ENCODE measurements at regions not wholly inside any gene's neighbourhood (a gene's known extent, or its start where the extent isn't known, plus 50 kb on each side); places are given as distances from the start of the nearest gene placed in this dataset.
"Not testable (repeated sequence)": the region's sequence is repeated elsewhere in the genome, so short reads cannot be mapped to it uniquely, and the experiment has no call there.

DNA sequence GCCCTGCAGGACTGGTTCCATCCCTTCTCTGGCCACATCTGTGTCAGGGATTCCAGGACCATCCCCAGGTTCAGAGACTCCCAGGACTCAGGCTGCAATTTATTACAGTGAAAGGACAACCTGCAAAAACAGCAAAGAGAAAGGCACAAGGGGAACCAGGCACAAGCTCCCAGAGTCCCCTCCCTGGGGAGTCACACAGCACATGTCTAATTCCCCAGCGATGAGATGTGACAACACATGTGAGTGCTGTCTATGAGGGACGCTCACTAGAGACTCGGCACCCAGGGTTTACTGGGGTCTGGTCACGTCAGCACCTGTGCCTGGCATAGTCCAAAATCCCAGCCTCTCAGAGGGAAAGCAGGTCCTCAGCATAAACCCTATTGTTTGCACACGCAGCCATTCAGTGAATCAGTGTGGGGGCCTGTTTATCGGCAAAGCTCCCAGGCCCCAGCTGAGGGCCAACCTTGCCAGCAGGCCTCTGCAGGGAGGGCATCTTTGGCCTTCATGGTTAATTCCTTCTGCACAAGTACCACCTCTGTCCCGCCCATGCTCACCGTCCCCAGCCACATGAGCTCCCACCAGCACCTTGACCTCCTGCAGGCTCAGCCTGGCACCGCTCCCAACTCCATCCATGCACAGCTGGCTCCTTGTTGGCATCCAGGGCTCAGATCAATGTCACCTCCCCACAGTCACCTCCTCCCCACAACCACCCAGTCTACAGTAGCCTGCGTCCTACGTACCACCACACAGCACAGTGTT lies 198.9 kb upstream of the SFSWAP start:
- TF ChIP-seq, protein P1, sequence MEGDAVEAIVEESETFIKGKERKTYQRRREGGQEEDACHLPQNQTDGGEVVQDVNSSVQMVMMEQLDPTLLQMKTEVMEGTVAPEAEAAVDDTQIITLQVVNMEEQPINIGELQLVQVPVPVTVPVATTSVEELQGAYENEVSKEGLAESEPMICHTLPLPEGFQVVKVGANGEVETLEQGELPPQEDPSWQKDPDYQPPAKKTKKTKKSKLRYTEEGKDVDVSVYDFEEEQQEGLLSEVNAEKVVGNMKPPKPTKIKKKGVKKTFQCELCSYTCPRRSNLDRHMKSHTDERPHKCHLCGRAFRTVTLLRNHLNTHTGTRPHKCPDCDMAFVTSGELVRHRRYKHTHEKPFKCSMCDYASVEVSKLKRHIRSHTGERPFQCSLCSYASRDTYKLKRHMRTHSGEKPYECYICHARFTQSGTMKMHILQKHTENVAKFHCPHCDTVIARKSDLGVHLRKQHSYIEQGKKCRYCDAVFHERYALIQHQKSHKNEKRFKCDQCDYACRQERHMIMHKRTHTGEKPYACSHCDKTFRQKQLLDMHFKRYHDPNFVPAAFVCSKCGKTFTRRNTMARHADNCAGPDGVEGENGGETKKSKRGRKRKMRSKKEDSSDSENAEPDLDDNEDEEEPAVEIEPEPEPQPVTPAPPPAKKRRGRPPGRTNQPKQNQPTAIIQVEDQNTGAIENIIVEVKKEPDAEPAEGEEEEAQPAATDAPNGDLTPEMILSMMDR (IDR thresholded peaks at IDR 0.05) = no peak
- no peak for TF ChIP-seq POLR2A (IDR thresholded peaks at IDR 0.05)
- H3K4me3 ChIP-seq (ENCODE audit: low read depth, poor library complexity, severe bottlenecking) = no peak overlapping the region
- intact Hi-C loops (cut with DNase I; ENCODE audit: low total_unique reads) = no loop called here
- no peak for DNase-seq (ENCODE audit: low spot score in 2 of 2)
- 85 to 98% methylated on average over 11 of the region's 11 CpGs for WGBS, 2 donors

DNA sequence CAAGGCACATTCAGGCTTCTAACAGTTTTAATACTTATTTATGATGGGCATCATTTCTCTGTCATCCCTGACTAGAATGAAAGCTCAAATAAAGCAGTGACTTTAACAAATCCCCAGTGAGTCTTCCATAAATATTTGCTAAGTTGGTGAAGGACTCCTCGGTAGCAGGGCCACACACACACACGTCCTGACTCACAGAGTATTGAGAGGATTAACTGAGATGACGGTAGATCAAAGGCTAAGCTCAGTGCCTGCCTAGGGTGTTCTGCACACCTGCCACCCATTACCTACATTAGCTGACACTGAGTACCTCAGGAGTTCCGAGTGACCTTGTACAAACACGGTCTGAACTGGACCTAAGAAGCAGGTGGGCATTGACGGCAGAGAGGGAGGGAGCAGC lies 197.3 kb upstream of the SFSWAP start:
- no peak overlapping the region for H3K4me3 ChIP-seq (ENCODE audit: low read depth, poor library complexity, severe bottlenecking)
- intact Hi-C loops (cut with DNase I; ENCODE audit: low total_unique reads) = no loop called here
- no peak for DNase-seq (ENCODE audit: low spot score in 2 of 2)
- 52 to 53% methylated on average over 6 of the region's 6 CpGs for WGBS, 2 donors
- no peak for TF ChIP-seq POLR2A (IDR thresholded peaks at IDR 0.05)
- TF ChIP-seq, protein P1 (IDR thresholded peaks at IDR 0.05) = no peak

DNA sequence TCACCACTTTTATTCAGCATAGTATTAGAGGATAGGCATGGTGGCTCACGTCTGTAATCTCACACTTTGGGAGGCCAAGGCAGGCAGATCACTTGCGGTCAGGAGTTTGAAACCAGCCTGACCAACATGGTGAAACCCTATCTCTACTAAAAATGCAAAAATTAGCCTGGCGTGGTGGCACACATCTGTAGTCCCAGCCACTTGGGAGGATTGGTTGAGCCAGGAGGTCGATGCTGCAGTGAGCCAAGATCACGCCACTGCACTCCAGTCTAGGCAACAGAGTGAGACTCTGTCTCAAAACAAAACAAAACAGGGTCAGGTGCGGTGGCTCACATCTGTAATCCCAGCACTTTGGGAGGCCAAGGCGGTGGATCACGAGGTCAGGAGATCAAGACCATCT lies 190.3 kb upstream of the SFSWAP start:
- H3K4me3 ChIP-seq (ENCODE audit: low read depth, poor library complexity, severe bottlenecking); intact Hi-C loops (cut with DNase I; ENCODE audit: low total_unique reads); DNase-seq (ENCODE audit: low spot score in 2 of 2): not testable (repeated sequence)
- 79 to 90% methylated on average over 8 of the region's 8 CpGs for WGBS, 2 donors

DNA sequence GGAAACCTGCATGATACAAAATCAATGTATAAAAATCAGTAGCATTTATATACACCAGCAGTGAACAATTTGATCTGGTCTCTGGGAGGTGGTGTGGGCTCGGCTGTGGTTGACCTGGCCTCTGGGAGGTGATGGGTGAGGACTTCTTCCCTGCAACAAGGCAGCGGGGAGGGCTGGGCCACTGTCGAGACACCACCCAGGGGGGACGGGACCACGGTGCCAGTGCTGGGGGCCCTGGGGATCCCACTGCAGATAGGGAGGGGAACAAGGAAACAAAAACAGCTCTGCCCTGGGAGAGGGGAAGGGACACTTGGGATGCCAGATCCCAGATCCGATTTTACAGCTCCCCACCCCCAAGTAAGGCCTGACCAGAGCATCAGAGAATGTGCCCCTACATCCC lies 189.6 kb upstream of the SFSWAP start:
- no peak overlapping the region for H3K4me3 ChIP-seq (ENCODE audit: low read depth, poor library complexity, severe bottlenecking)
- 82 to 85% methylated on average over 6 of the region's 6 CpGs for WGBS, 2 donors
- intact Hi-C loops (cut with DNase I; ENCODE audit: low total_unique reads) = no loop called here
- TF ChIP-seq POLR2A (IDR thresholded peaks at IDR 0.05) = no peak
- TF ChIP-seq, protein P1 (IDR thresholded peaks at IDR 0.05) = no peak
- no peak for DNase-seq (ENCODE audit: low spot score in 2 of 2)

DNA sequence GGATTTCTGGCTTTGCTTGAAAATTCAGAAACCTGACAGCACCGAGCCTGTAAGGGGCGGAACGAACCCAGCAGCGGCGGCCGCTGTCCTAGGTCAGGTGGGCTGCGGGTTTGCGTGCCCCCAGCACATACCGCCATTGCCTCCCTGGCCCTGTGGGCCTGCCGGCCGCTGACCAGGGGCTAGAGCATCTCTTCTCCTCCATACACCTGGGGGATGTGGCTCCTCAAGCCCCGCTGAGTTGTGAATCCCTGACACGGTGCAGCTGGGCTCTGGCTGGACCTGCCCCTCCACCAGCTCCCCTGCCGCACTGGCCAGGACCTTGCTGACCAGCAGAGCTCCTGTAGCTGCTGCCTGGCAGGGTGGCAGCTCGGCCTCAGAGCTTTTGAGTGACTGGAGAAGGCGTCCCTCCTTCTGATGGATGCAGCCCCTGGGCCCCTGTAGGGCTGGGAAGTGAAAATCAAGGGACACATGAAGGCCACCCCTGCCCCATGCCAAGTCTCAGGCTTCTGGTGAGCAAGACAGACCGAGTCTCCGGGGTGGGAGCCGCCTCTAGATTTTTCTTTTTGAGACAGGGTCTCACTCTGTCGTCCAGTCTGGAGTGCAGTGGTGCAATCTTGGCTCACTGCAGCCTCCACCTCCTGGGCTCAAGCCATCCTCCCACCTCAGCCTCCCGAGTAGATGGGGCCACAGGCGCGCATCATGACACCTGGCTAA lies 184.9 kb upstream of the SFSWAP start:
- no peak for DNase-seq (ENCODE audit: low spot score in 2 of 2)
- 82 to 88% methylated on average over 20 to 22 of the region's 23 CpGs for WGBS, 2 donors
- H3K4me3 ChIP-seq (ENCODE audit: low read depth, poor library complexity, severe bottlenecking) = no peak overlapping the region
- TF ChIP-seq, protein P1 (IDR thresholded peaks at IDR 0.05) = no peak
- no peak for TF ChIP-seq POLR2A (IDR thresholded peaks at IDR 0.05)
- intact Hi-C loops (cut with DNase I; ENCODE audit: low total_unique reads) = no loop called here

DNA sequence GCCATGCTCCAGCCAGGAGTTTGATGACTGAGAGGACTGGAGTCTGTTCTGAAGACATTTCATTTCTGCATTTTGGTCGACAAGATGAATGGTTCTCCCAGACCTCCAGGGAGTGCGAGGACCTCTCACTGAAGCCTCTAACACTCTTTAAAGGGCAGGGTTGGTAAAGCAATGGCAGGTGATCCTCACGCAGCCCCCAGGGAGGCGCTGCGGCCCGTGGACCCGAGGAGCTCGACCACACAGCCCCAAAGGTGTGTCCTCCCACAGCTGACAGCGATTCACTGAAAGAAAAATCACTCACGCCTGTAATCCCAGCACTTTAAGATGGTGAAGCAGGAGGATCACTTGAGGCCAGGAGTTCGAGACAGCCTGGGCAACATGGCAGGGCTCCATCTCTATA lies 183.8 kb upstream of the SFSWAP start:
- 69 to 78% methylated on average over 11 of the region's 11 CpGs for WGBS, 2 donors
- TF ChIP-seq POLR2A (IDR thresholded peaks at IDR 0.05) = no peak
- TF ChIP-seq, protein P1 (IDR thresholded peaks at IDR 0.05) = no peak
- DNase-seq (ENCODE audit: low spot score in 2 of 2) = no peak
- intact Hi-C loops (cut with DNase I; ENCODE audit: low total_unique reads) = no loop called here
- H3K4me3 ChIP-seq (ENCODE audit: low read depth, poor library complexity, severe bottlenecking) = no peak overlapping the region

Data from lower leg skin (tissue), 4 donors.